ENCODE measurements at regions not wholly inside any gene's neighbourhood (a gene's known extent, or its start where the extent isn't known, plus 50 kb on each side); places are given as distances from the start of the nearest gene placed in this dataset.

DNA sequence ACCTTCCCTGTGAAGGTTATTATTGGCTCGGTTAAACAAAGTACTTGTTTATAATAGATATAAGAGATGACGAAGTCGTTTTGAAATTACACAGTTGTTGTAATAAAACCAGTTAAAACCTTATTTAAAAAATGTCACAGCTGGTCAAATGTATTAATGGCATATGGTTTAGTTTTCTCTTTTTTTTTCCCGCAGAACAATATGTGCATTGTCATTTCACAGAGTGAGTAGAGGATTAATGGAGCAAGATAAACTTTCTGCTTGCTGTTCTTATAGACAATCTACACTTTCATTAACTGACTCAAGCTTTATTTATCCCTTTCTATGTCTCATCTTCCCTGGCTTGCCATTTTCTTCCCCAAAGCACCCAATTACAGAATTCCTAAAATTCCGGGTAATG is 404.3 kb upstream of the NPVF start:
- TF ChIP-seq, protein P1, sequence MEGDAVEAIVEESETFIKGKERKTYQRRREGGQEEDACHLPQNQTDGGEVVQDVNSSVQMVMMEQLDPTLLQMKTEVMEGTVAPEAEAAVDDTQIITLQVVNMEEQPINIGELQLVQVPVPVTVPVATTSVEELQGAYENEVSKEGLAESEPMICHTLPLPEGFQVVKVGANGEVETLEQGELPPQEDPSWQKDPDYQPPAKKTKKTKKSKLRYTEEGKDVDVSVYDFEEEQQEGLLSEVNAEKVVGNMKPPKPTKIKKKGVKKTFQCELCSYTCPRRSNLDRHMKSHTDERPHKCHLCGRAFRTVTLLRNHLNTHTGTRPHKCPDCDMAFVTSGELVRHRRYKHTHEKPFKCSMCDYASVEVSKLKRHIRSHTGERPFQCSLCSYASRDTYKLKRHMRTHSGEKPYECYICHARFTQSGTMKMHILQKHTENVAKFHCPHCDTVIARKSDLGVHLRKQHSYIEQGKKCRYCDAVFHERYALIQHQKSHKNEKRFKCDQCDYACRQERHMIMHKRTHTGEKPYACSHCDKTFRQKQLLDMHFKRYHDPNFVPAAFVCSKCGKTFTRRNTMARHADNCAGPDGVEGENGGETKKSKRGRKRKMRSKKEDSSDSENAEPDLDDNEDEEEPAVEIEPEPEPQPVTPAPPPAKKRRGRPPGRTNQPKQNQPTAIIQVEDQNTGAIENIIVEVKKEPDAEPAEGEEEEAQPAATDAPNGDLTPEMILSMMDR (conservative IDR thresholded peaks at IDR 0.05 in 1 of 2, IDR thresholded peaks at IDR 0.05 in 1 of 2; ENCODE audit: extremely low read depth in 1 of 2, insufficient read depth in 1 of 2, low read depth in 1 of 2, low read length in 2 of 2) = no peak
- no peak for TF ChIP-seq EZH2 (IDR thresholded peaks at IDR 0.05; ENCODE audit: borderline replicate concordance, low read length)
